ENCODE measurements at regions not wholly inside any gene's neighbourhood (a gene's known extent, or its start where the extent isn't known, plus 50 kb on each side); places are given as distances from the start of the nearest gene placed in this dataset.

GRCh38 chr5:68093455-68094159, 121.9 kb upstream of the PIK3R1 start:
- H3K36me3 ChIP-seq (ENCODE audit: control insufficient read depth, insufficient read depth, low read length) = no peaks in the 10 kb centered on the region
- H3K27me3 ChIP-seq (ENCODE audit: control insufficient read depth, insufficient read depth, low read length) = no peaks in the 10 kb centered on the region
- TF ChIP-seq CTCF (IDR thresholded peaks at IDR 0.05; ENCODE audit: insufficient read depth, low read length, poor library complexity, severe bottlenecking) = no peak
- H3K4me3 ChIP-seq (ENCODE audit: low read depth, low read length) = no peak overlapping the region
- DNase-seq (ENCODE audit: low read depth) = no peak

- TF ChIP-seq CTCF (IDR thresholded peaks at IDR 0.05; ENCODE audit: insufficient read depth, low read length, poor library complexity, severe bottlenecking) = no peak
- Histone ChIP-seq H3K36me3 (ENCODE audit: control insufficient read depth, insufficient read depth, low read length) (no peaks in the 10 kb centered on the region), H3K27me3 (ENCODE audit: control insufficient read depth, insufficient read depth, low read length) (no peaks in the 10 kb centered on the region), H3K4me3 (ENCODE audit: low read depth, low read length) (no peak overlapping the region)
- no peak for DNase-seq (ENCODE audit: low read depth)
Measured at GRCh38 chr5:68088302-68088701, 127.3 kb upstream of the PIK3R1 start.

- no peak for TF ChIP-seq CTCF (IDR thresholded peaks at IDR 0.05; ENCODE audit: insufficient read depth, low read length, poor library complexity, severe bottlenecking)
- no peak for DNase-seq (ENCODE audit: low read depth)
- H3K4me3 ChIP-seq (ENCODE audit: low read depth, low read length) = no peak overlapping the region
Measured at GRCh38 chr5:68087866-68088265, 127.7 kb upstream of the PIK3R1 start.

GRCh38 chr5:68086857-68087256, 128.7 kb upstream of the PIK3R1 start:
- Histone ChIP-seq H3K36me3 (ENCODE audit: control insufficient read depth, insufficient read depth, low read length) (no peaks in the 10 kb centered on the region), H3K4me3 (ENCODE audit: low read depth, low read length) (no peak overlapping the region), H3K27me3 (ENCODE audit: control insufficient read depth, insufficient read depth, low read length) (no peaks in the 10 kb centered on the region)
- no peak for TF ChIP-seq CTCF (IDR thresholded peaks at IDR 0.05; ENCODE audit: insufficient read depth, low read length, poor library complexity, severe bottlenecking)
- no peak for DNase-seq (ENCODE audit: low read depth)

More at GRCh38 chr5:68087866-68088265, 127.7 kb upstream of the PIK3R1 start:
- no peaks in the 10 kb centered on the region for H3K27me3 ChIP-seq (ENCODE audit: control insufficient read depth, insufficient read depth, low read length)
- no peaks in the 10 kb centered on the region for H3K36me3 ChIP-seq (ENCODE audit: control insufficient read depth, insufficient read depth, low read length)

GRCh38 chr5:68086439-68086838, 129.1 kb upstream of the PIK3R1 start:
- H3K4me3 ChIP-seq (ENCODE audit: low read depth, low read length) = no peak overlapping the region
- no peaks in the 10 kb centered on the region for H3K36me3 ChIP-seq (ENCODE audit: control insufficient read depth, insufficient read depth, low read length)
- DNase-seq (ENCODE audit: low read depth) = no peak
- H3K27me3 ChIP-seq (ENCODE audit: control insufficient read depth, insufficient read depth, low read length) = no peaks in the 10 kb centered on the region
- TF ChIP-seq CTCF (IDR thresholded peaks at IDR 0.05; ENCODE audit: insufficient read depth, low read length, poor library complexity, severe bottlenecking) = no peak

GRCh38 chr5:68084396-68084795, 131.2 kb upstream of the PIK3R1 start:
- no peak overlapping the region for H3K4me3 ChIP-seq (ENCODE audit: low read depth, low read length)
- H3K36me3 ChIP-seq (ENCODE audit: control insufficient read depth, insufficient read depth, low read length) = no peaks in the 10 kb centered on the region
- TF ChIP-seq CTCF (IDR thresholded peaks at IDR 0.05; ENCODE audit: insufficient read depth, low read length, poor library complexity, severe bottlenecking) = no peak
- H3K27me3 ChIP-seq (ENCODE audit: control insufficient read depth, insufficient read depth, low read length) = no peaks in the 10 kb centered on the region
- DNase-seq (ENCODE audit: low read depth) = no peak

All from kidney epithelial cell (primary cell).